ENCODE measurements at regions not wholly inside any gene's neighbourhood (a gene's known extent, or its start where the extent isn't known, plus 50 kb on each side); places are given as distances from the start of the nearest gene placed in this dataset.

DNA sequence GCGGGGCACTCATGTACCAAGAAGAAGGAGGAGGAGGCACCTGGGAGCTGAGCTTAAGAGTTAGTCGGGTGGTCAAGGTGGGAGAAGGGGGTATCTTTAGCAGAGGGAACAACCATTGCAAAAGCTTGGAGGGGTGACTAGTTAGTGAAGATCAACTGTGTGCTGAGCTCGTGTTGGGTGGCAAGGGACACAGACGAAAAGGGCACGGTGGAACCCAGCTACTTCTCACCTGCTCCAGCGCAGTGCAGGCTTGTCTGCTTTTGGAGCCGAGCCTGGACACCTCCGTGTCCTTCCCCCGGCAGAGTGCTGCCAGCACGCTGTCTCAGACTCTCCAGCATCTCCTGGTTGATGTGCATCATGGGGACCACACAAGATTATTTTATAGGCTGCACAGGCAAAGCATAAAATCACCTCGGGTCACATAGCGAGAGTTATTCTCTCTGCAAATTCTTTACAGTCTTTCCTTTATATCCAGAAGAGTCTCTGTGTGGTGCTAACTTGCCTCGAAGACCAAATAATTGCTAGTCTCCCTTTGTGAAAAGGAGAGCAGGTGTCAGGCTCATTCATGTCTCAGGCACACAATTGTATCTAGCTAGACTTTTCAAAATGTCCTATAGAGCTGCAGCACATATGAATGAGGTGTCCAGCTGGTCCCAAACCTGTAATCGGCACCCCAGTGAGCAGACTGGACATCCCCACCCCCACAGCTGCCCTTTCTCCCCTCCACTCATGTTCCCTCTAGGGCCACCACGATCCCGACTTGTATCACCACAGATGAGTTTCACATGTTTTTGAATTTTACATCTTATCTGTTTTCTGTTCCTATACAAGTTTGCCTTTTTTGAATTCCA, 123.4 kb downstream of the CEBPB start:
- no peak for DNase-seq

DNA sequence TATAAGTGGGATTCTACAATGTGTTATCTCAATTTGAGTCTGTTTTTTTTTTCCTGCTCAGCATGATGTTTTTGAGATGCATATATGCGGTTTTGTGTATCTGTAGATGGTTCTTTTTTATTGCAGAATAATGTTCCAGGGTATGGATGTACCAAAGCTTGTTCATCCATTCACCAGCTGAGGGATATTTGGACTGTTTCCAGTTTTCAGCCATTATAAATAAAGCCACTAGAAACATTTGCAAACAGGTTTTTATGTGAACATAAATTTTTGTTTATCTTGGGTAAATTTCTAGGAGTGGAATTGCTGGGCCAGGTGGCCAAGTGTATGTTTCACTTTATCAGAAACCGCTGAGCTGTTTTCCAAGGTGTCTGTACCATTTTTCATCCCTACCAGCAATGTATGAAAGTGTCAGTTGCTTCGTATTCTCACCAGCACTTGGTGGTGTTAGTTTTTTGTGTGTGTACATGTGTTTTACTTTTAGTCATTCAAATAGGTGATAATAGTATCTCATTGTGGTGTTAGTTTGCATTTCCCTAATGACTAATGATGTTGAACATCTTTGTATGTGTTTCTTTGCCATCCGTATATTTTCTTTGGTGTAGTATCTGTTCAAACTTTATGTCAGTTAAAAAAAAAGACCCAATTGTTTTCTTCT, 124.2 kb downstream of the CEBPB start:
- DNase-seq = no peak

DNA sequence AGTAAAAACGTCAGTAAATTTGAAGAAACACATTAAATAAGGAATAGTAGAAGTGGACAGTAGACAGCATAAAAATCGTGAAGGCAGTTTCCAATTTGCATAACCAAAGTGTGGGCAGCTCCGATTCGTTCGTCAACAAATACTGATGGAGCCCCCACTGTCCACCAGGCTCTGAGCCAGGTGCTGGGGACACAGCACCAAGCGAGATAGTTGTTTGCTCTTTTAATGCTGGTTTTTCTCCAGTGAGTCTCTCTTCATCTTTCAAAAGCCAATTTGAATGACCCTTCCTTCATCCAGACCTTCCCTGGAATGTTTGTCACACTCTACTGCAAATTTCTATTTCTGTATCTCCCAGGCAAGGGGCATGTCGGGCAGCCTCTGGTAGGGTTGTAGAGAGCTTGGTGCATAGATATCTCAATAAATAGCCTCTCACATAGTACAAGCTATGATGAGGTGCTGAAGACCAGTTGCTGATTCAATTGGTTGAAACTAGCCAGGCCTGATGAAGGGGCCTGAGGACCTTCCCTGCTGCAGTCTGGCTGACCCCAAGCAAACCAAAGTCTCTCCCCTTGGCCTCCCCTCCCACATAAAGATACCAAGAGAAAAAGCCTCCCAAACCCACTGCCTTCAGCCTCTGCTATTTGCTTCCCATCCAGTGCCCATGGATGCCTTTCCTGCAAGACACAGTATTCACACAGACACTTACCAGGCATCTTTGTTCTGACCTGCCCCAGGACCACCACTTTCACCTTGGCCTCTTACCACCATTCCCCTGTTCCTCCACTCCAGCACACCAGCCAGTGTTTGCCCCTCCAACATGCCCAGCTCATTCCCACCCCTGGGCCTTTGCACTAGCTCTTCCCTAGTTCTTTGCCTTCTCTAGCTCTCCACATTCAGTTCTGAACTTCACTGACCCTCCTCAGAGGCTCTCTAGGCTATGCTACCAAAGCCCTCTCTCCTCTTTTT, 125.2 kb downstream of the CEBPB start:
- no peak for DNase-seq

DNA sequence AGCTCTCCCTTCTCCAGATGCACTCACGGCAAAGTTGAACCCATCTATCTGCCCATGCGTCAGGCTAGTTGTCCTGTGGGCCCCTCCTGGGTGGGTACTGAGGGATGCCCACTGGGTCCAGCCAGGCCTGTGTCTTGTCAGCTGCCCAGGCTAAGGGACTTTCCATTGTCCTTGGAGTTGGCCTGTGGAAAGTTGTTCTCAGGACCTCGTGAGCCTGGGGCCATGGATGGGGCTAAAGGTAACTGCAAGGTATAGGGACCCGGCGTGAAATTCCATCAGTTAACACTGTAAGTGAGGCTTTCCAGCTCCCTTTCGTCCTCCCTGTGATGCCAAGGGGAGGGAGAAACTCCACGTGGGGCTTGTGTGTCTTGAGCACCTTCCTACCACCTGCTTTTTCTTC, 126.5 kb downstream of the CEBPB start:
- DNase-seq = no peak

DNA sequence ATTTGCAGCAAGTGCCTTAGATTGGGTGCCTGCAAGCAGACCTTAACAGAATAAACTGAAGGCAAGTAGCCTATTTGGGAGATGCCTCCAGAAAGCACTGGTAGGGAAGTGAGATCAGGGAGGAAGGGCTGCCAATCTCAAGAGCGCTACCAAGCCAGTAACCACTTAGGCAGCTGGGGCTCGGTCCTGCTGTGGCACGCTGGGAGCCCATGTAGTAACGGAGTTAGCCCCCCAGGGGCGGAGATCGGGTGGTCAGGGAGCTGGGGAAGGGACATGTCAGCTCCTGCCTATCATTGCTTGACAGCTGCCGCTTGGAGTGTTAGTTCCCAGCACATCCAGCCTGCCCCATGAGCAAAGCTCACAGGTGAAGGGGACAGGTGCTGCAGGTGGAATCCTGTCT, 127.0 kb downstream of the CEBPB start:
- no peak for DNase-seq

DNA sequence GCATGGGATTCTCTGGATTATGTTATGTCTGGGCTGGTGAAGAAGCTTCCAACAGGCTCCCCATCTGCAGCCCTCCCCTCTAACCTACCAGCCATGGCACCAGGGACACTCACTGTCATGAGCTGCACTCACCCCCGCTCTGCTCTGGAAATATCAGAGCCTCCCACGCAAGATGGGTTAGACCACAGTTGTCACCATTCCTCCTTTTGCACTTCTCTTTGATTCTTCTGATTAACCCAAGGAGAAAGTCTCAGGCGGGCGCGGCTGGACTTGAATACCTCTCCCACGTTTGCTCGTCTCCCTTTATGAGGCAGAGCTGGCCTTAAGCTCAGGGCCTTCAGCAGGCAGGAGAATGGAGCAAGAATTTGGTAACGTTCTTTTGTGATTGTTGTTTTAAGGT, 128.1 kb downstream of the CEBPB start:
- no peak for DNase-seq

DNA sequence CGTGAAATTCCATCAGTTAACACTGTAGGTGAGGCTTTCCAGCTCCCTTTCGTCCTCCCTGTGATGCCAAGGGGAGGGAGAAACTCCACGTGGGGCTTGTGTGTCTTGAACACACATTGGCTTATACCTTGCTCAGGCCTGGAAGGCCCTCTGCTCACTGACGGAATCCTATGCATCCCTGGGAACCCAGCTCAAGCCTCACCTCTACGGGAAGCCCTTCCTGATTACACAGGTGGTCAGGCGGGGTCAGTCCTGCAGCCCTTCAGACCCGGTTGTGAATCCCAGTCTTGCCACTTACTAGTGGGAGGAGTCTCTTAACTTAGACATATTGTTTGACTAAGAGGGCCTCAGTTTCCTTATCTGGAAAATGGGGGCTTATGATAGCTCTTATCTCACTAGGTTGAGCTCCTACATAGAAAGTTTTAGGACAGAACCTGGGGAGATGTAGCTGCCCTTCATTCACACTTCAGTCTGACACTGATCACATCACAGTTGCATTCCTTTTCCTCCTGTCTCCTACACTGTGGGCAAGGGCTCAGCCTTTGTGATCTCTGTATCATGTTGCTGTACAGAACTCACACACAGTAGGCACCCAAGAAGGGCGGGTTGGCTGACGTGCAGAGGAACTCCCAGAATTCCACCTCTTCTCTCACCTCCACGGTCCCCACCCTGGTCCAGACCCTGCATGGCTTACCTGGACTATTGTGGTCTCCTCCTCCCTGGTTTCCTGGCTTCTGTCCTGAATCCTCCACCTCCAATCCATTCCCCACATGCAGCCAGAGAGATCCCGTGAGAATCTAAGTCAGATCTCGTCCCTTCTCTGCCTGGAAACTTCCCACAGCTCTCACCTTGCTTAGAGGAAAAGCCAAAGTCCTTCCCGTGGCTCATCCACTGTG, 129.6 kb downstream of the CEBPB start:
- no peak for DNase-seq

DNA sequence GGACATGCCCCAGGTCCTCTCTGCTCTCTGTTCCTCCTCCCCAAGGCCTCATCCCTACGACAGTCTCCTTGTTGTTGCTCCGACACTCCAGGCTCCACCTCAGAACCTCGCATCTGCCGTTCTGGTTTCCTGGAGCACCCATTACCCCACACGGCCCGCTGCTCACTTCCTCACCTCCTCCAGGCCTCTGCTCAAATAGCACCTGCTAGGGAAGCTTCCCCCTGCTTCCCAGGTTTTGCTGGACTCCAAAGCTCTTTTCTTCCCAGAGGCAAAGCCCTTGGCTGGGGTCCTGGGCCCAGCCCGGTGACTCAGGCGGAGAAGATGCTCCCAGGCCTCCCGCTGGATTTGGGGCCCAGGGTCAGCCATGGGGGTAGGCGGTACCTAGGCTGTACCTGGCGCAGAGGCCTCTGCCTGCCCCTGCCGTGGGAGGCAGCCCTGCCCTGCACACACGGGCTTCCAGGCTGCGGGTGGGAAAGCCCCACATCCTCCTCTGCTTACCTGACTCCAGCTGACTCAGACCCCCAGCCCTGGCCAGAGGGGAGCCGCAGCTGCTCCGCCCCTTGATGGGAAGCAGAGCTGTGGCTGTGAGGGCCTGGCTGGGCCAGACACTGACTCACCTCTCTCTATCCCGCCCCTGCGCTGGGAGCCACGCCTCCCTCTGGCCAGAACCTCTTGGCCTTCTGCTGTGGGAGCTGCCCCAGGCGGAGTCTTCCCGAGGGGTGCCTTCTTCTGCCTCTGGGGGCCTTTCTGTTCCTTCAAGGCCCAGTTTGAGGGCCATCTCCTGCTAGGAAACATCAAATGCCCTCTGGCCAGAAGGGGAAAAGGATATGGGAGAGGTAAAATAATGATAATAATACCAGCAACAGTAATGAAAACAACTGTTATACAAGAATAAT, 130.5 kb downstream of the CEBPB start:
- DNase-seq = no peak

DNA sequence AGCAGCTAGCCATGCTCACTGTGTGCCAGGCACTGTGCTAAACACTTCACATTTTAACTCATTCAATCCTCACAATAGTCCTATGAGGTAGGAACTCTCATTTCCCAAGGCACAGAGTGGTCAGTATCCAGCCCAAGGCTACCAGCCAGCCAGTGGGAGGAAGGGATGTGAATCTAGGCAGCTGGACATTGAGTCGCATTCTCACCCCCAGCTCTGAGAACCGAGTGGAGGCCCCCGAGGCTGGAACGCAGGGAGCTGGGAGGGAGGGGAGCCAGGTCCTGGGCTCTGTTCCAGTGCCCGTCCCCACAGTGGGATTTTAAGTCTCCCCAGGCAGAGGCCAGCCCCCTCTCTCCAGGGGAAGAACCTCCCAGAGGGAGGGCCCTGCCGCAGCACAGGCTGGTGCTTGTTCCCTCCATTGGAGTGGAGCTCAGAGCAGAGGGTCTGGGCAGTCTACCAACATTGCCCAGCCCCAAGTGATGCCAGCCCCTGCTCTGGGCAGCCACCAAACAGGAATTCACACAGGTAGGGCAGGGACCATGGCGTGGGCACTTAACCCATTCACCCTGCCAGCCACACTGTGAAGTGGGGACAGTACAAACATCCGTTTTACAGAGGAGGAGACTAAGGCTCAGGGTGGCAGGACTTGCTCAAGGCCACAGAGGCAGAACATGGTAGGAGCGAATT, 131.3 kb downstream of the CEBPB start:
- DNase-seq = no peak

DNA sequence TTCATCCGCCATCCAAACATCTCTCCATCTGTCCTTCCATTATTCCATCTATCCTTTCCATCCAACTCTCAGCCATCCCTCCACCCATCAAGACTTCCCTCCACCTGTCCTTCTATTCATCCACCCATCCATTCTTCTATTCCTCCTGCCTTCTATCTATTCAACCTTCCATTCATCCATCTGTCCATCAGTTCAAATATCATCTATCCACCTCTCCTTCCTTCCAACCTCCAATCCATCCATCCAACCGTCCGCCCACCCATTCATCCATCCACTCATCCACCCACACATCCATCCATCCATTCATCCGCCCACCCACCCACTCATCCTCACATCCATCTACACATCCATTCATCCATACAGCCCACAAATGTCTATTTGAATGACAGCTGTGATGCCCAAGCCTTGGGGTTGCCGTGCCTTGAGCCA, 132.1 kb downstream of the CEBPB start:
- DNase-seq = no peak

DNA sequence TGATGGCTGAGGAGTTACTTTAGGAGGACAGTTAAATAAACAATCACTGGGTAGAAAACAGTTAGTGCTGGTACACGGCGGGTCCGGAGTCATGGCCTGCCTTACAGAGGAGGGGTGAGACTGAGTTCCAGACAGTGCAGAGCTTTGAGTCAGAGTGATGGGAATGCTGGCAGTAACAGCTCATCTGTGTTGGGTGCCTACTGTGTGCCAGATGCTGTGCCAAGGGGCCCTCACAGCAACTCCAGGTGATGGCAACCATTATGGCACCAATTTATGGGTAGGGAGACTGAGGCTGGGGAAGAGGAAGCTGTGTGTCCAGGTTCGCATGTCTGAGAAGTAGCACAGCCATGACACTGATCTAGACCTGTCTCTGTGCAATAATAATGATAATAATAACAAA, 132.6 kb downstream of the CEBPB start:
- DNase-seq = no peak

DNA sequence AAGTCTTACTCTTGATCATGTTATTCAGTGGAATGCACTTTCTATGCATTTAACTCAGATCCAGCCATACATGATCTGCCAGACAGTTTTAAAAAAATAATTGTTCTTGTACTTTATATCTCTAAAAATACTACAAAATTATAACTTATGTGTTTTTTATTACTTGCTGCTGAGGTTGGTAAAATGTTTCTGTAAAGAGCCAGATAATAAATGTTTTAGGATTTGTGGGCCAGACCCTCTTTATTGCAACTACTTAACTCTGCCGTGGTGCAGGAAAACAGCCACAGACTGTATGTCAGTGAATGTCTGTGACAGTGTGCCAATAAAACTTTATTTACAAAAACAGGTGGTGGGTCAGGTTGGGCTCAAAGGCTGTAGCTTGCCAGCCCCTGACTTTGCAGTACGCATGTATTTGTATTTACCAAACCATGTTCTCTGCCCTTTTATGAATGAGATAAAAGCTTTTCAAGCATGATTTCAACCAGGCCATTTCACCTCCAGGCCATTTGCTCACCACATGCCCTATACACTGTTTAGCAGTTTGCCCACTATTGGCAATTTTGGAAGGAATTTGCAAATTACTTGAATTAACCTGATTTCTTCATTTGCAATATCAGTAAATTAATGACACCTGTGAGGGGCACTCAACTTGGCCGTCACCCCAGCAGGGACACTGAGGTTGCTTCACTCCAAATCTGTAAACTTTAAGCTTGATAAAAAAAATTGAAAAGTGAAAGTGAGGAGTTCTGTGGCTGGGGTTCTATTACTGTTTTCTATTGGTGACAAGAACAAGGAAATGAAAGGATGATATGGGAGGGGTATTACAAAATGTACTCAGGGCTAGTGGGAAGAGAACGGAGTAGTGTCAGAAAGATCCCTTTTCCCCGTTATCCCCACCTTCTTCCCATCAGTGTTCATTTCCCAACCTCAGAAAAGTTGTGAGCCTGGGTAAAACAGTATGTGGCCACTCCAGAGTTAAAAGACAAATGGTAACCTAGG, 133.4 kb downstream of the CEBPB start:
- no peak for DNase-seq

DNA sequence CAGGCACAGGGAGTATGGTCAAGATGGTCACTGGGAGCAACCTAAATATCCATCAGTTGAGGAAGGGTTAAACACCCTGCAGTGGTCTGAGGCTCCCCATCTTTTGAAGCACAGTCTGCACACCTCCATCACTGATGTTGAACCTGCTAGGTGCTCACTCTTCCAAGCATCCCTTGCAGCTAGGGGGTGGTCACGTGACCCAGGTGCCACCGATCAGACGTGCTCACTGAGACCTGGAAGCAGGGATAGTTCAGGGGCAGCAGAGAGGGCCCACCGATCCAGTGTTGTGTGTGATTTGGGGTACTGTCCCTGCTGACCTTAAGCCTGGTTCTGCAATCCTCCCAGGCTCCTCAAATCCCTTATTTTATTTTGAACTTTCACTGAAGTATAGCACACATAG, 134.6 kb downstream of the CEBPB start:
- DNase-seq = no peak

DNA sequence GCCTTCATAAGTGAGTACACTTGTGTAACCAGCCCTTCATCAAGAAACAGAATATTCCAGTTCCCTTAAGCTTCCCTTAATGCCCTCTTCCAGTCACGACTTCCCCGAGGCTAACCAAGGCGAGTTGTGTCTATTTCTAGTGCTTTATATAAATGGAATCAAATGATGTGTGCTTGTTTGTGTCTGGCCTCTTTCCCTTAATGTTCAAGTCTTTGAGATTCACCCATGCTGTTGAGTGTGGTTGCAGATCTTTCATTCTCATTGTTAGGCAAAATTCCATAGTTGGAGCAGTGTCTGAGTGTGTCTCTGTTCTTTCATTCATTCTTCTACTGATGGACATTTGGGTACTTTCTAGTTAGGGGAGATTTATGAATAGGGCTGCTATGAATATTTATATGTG, 135.0 kb downstream of the CEBPB start:
- DNase-seq = no peak

DNA sequence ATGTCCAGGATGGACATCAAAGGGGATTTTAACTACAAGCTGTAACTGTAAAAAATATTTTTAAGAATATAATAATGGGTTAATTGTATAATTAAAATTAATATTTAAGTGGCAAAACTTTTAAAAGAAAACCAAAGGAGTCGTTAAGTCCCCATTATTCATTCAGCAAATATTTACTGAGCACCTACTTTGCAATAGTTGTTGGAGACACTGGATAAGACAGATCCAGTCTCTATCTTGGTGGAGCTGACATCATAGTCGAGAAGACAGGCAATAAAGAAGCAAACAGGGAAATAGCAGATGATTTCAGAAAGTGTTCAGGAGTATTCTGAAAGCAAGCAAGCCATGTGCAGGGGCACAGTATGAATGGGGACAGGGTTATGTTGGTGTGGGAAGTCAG, 137.0 kb downstream of the CEBPB start:
- DNase-seq = no peak

DNA sequence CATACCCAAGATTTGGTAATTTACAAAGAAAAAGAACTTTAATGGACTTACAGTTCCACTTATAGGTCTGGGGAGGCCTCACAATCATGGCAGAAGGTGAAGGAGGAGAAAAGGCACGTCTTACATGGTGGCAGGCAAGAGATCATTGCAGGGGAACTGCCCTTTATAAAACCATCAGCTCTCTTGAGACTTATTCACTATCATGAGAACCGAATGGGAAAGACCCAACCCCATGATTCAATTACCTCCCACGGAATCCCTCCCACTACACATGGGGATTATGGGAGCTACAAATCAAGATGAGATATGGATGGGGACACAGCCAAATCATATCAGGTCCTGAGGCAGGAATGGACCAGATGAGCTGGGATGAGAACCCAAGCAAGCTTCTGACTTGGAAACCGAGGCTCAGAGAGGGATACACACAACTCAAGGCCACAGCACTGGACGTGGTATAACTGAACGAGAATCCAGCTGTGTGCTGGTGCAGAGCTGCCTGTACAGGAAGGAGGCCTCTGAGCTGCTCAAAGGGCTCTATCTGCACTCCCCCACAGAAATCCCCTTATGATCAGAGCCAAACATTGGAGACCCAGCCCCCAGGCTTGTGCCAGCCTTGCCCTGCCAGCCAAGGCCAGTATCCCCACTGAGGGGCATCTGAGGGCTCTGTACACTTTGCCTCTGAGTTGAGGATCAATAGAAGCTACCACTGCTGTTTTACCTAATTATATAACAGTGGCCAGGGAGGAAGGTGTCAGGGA, 137.8 kb downstream of the CEBPB start:
- no peak for DNase-seq

DNA sequence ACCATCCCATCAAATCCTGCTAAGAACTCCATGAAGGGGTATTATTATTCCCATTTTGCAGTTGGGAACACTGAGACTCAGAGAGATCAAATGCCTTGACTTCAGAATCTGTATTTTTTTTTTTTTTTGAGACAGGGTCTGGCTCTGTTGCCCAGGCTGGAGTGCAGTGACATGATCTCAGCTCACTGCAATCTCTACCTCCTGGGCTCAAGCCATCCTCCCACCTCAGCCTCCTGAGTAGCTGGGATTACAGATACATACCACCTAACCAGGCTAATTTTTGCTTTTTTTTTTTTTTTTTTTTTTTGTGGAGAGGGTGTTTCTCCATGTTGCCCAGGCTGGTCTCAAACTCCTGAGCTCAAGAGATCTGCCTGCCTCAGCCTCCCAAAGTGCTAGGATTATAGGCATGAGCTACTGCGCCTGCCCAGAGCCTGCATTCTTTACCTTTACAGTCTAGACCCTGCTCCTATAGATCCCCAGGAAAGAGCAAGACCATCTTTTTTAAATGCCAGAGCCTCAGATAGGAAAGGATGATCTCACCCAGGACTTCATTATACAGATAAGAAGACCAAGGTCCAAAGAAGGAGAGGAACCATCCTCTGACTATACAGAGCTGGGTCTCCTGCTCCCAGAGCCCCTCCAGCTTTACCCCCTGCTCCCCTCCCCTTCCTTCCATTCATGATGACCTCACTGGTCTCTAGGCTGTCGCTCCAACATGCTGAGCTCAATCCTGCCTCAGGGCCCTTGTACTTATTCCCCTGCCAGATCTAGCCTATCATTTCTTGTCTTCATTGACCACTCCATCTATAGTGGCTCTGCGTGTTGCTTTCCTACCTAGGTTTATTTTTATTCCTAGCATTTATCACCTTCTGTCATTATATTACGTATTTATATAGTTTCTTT, 138.6 kb downstream of the CEBPB start:
- DNase-seq = no peak
